Fibroblast of pulmonary artery (primary cell): ENCODE measurements at regions not wholly inside any gene's neighbourhood (a gene's known extent, or its start where the extent isn't known, plus 50 kb on each side); places are given as distances from the start of the nearest gene placed in this dataset.
A peak's percentile ranks its signal among the peaks of the same experiment; 100 is the strongest.

Source experiments
- DNase-seq: peaks from one replicate; pipeline ENCODE4 v3.0.0-alpha.2; 2010; ENCODE audit warnings: low read depth
- H3K4me3 ChIP-seq: replicated peaks from 2 replicates; pipeline ENCODE4 v1.5.1; 2011; ENCODE audit warnings: low read depth, mild to moderate bottlenecking, control low read depth, low read length, moderate library complexity
- TF ChIP-seq, protein P1 (sequence below): IDR thresholded peaks from 2 replicates; pipeline ENCODE4 v1.5.1; 2011; ENCODE audit warnings: mild to moderate bottlenecking, control low read depth, low read length, inconsistent platforms; ENCODE audit errors: missing control alignments

- TF ChIP-seq, protein P1, sequence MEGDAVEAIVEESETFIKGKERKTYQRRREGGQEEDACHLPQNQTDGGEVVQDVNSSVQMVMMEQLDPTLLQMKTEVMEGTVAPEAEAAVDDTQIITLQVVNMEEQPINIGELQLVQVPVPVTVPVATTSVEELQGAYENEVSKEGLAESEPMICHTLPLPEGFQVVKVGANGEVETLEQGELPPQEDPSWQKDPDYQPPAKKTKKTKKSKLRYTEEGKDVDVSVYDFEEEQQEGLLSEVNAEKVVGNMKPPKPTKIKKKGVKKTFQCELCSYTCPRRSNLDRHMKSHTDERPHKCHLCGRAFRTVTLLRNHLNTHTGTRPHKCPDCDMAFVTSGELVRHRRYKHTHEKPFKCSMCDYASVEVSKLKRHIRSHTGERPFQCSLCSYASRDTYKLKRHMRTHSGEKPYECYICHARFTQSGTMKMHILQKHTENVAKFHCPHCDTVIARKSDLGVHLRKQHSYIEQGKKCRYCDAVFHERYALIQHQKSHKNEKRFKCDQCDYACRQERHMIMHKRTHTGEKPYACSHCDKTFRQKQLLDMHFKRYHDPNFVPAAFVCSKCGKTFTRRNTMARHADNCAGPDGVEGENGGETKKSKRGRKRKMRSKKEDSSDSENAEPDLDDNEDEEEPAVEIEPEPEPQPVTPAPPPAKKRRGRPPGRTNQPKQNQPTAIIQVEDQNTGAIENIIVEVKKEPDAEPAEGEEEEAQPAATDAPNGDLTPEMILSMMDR, result no peak
- DNase-seq, result peak; percentile 28
- H3K4me3 ChIP-seq, result no peak overlapping the region
These were observed 690.3 kb downstream of the MECOM start for GRCh38 chr3:168973206-168973605.

GRCh38 chr3:168968609-168969008 is 694.9 kb downstream of the MECOM start:
- H3K4me3 ChIP-seq, result no peak overlapping the region
- TF ChIP-seq, protein P1, result no peak
- peak; percentile 24 for DNase-seq

GRCh38 chr3:168964736-168965135 is 698.8 kb downstream of the MECOM start:
- no peak for DNase-seq

GRCh38 chr3:168961271-168961670 is 702.2 kb downstream of the MECOM start:
- no peak overlapping the region for H3K4me3 ChIP-seq
- TF ChIP-seq, protein P1, result no peak

More at GRCh38 chr3:168964736-168965135, 698.8 kb downstream of the MECOM start:
- no peak overlapping the region for H3K4me3 ChIP-seq
- TF ChIP-seq, protein P1, result no peak

GRCh38 chr3:168959731-168960130 is 703.8 kb downstream of the MECOM start:
- no peak for DNase-seq
- no peak overlapping the region for H3K4me3 ChIP-seq
- TF ChIP-seq, protein P1, result no peak

More at GRCh38 chr3:168961271-168961670, 702.2 kb downstream of the MECOM start:
- no peak for DNase-seq

DNA sequence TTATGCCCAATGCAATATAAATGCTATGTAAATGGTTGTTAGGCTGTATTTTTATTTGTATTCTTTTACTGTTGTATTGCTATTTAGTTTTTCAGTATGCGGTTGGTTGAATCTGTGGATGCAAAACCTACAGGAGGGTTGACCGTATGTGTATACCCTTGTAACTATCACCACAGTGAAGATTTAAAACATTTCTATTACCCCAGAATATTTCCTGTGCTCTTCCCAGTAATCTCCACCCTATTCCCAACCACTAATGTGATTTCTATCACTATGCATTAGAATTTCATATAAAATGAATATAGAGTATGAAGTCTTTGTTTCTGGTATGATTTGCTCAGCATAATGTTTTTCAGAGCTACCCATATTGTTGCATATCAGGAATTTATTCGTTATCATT is 705.0 kb downstream of the MECOM start:
- TF ChIP-seq, protein P1, result no peak
- no peak overlapping the region for H3K4me3 ChIP-seq
- DNase-seq, result no peak

- TF ChIP-seq, protein P1, result no peak
- DNase-seq, result no peak
- no peak overlapping the region for H3K4me3 ChIP-seq
These were observed 707.4 kb downstream of the MECOM start for GRCh38 chr3:168956076-168956475.
